ENCODE measurements at regions not wholly inside any gene's neighbourhood (a gene's known extent, or its start where the extent isn't known, plus 50 kb on each side); places are given as distances from the start of the nearest gene placed in this dataset.

DNA sequence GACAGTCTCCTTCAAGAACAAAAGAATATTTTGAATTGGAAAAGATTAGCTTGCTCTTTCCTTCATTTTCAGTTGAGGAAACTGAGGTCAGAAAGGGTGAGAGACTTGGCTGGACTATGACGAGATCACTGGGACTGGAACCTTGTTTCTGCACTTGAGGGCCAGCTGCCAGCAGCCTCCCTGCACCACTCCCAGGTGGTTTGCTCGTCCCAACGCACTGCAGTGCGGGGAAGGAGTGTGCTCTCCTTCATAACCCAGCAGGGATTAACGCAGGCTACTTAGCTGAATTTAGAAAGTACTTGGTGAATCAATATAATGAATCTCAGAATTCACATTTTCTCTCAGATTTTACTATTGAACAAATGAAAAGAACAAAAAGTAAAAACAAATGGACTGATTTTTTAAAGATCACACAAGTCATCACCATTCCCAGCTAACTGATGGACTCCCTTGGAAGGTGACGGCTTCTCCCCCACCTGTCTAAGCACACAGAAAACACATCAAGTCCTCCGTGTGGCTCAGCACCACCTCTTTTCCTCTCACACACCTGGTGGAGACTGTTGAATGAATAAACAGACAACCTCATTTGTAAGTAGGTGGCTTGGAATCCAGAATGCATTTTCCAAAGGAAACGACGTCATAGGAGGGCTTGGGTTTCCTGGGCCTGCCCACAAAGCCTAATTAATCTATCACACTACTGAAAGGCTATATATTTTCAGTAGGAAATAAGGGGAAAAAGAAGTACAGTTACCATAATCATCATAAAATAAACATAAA lies 121.0 kb downstream of the QRSL1 start:
- no peak for TF ChIP-seq CTCF (IDR thresholded peaks at IDR 0.05)
- TF ChIP-seq POLR2A (IDR thresholded peaks at IDR 0.05): no peak

Data from esophagus squamous epithelium (tissue), 4 donors.